MM.1S (cell line): ENCODE measurements at regions not wholly inside any gene's neighbourhood (a gene's known extent, or its start where the extent isn't known, plus 50 kb on each side); places are given as distances from the start of the nearest gene placed in this dataset.

Source experiments
- CTCF ChIP-seq: fragments of 300-600 bp; sonication (generic); IDR thresholded peaks from 2 replicates; pipeline ENCODE4 v1.5.1; 2016; ENCODE audit warnings: antibody characterized with exemption, low read length, mixed read lengths
- EZH2 ChIP-seq: fragments of 300-600 bp; sonication (generic); optimal IDR thresholded peaks from 2 replicates; pipeline ENCODE3; 2017; ENCODE audit warnings: low read depth, mild to moderate bottlenecking, antibody characterized with exemption, low read length, mixed read lengths
- EZH2phosphoT487 ChIP-seq: fragments of 300-600 bp; sonication (generic); IDR thresholded peaks from 2 replicates; pipeline ENCODE4 v1.6.1; 2018; ENCODE audit warnings: antibody characterized with exemption, low read length

GRCh38 chr7:32155712-32156111, 85.5 kb upstream of the PDE1C start:
- TF ChIP-seq CTCF (no peak), EZH2 (no peak), EZH2phosphoT487 (no peak)
